A549 (cell line): ENCODE measurements at regions not wholly inside any gene's neighbourhood (a gene's known extent, or its start where the extent isn't known, plus 50 kb on each side); places are given as distances from the start of the nearest gene placed in this dataset.

Experiments used
- ATAC-seq, 2 experiments: fragments of 200-7000 bp in 1 of 2; fragments of >200 bp in 1 of 2; cut with Nextera tagmentation in 1 of 2; cut with Tn5 transposase in 1 of 2; 3 replicates each; pipeline versions ENCODE4 v1.8.0 to v1.9.1; 2018 to 2020; ENCODE audit warnings: mild to moderate bottlenecking in 1 of 2, moderate library complexity in 1 of 2
- CTCF ChIA-PET: fragments of 300-600 bp; sonication (Branson Sonifier 250); formaldehyde crosslinking; extraction: SDS; loops from one replicate; lab custom pipeline; 2021; ENCODE audit warnings: antibody characterized with exemption, inconsistent platforms; lab: Yijun Ruan, JAX
- POLR2A ChIA-PET: fragments of 350-600 bp; formaldehyde crosslinking; extraction: SDS; loops from one replicate; lab custom pipeline; 2021; ENCODE audit warnings: antibody characterized with exemption, inconsistent platforms; lab: Yijun Ruan, JAX
- DNase-seq, 2 experiments: peaks; one replicate each; pipeline versions ENCODE4 v3.0.0 to v3.0.0-alpha.2; 2011 to 2016; ENCODE audit warnings: low read depth in 1 of 2, low spot score in 1 of 2
- FAIRE-seq: peaks from 2 replicates; lab custom pipeline; 2011; peaks lifted over from hg19 to GRCh38; lab: Jason Lieb, UNC
- H3K27ac ChIP-seq, 2 experiments: fragments of >200 bp; sonication (Bioruptor Twin); formaldehyde crosslinking; 3 replicates each; pipeline ENCODE4 v1.5.1; 2016 to 2017
- H3K4me1 ChIP-seq: fragments of >200 bp; sonication (Bioruptor Twin); formaldehyde crosslinking; 3 replicates; pipeline ENCODE4 v1.6.1; 2016
- H3K4me2 ChIP-seq: fragments of >200 bp; sonication (Bioruptor Twin); formaldehyde crosslinking; 3 replicates; pipeline ENCODE4 v1.6.1; 2016
- H3K4me3 ChIP-seq: fragments of >200 bp; sonication (Bioruptor Twin); formaldehyde crosslinking; 3 replicates; pipeline ENCODE4 v1.5.1; 2016
- H3K9me3 ChIP-seq: fragments of >200 bp; sonication (Bioruptor Twin); formaldehyde crosslinking; 3 replicates; pipeline ENCODE4 v1.6.1; 2016
- ATOH8 ChIP-seq: fragments of 250-450 bp; sonication (Bioruptor Pico); IDR thresholded peaks from 2 replicates; pipeline ENCODE4 v1.5.0; 2020; ENCODE audit warnings: low read depth, mild to moderate bottlenecking, moderate library complexity
- BHLHE40 ChIP-seq: IDR thresholded peaks from 2 replicates; pipeline ENCODE4 v1.6.1; 2012; ENCODE audit warnings: low read depth, low read length, inconsistent platforms
- CBX8 ChIP-seq: fragments of 200-600 bp; sonication (generic); IDR thresholded peaks from 2 replicates; pipeline ENCODE4 v1.6.1; 2016
- CHD2 ChIP-seq: fragments of 150-350 bp; IDR thresholded peaks from 2 replicates; pipeline ENCODE4 v1.6.1; 2014; ENCODE audit warnings: low read length; ENCODE audit not compliant: partially characterized antibody
- EP300 ChIP-seq, 2 experiments: fragments of >200 bp; sonication (Bioruptor Twin); formaldehyde crosslinking; IDR thresholded peaks; 2 replicates in 1 of 2; 3 replicates in 1 of 2; pipeline ENCODE4 v1.6.1; 2016 to 2017
- FOSL2 ChIP-seq, 2 experiments: fragments of 450-650 bp in 1 of 2; fragments of >200 bp in 1 of 2; sonication (Bioruptor Twin) in 1 of 2; formaldehyde crosslinking; IDR thresholded peaks; 2 replicates each; pipeline versions ENCODE4 v1.5.0 to v1.6.1; 2016 to 2020; ENCODE audit warnings: mild to moderate bottlenecking in 1 of 2, moderate library complexity in 1 of 2
- FOXS1 ChIP-seq: fragments of 250-450 bp; sonication (Bioruptor Pico); IDR thresholded peaks from 2 replicates; pipeline ENCODE4 v1.5.0; 2020; ENCODE audit warnings: mild to moderate bottlenecking, moderate library complexity
- GATA3 ChIP-seq: IDR thresholded peaks from 2 replicates; pipeline ENCODE4 v1.6.1; 2012; ENCODE audit warnings: borderline replicate concordance
- HDAC2 ChIP-seq: fragments of 200-600 bp; sonication (generic); IDR thresholded peaks from 2 replicates; pipeline ENCODE4 v1.6.1; 2016
- HEYL ChIP-seq: fragments of 250-450 bp; sonication (Bioruptor Pico); IDR thresholded peaks from 2 replicates; pipeline ENCODE4 v1.8.0; 2021; ENCODE audit warnings: mild to moderate bottlenecking, moderate library complexity
- HOXA7 ChIP-seq: fragments of 250-450 bp; sonication (Bioruptor Pico); IDR thresholded peaks from 2 replicates; pipeline ENCODE4 v1.5.0; 2020; ENCODE audit warnings: mild to moderate bottlenecking, moderate library complexity
- MAZ ChIP-seq: fragments of 150-350 bp; IDR thresholded peaks from 2 replicates; pipeline ENCODE4 v1.6.1; 2014; ENCODE audit warnings: antibody characterized with exemption, low read depth, low read length, borderline replicate concordance
- MYC ChIP-seq: IDR thresholded peaks from 2 replicates; pipeline ENCODE4 v1.6.1; 2012; ENCODE audit warnings: mild to moderate bottlenecking, inconsistent platforms, low read length, improper control_type of control experiment, borderline replicate concordance
- NR3C1 ChIP-seq: fragments of >200 bp; sonication (Bioruptor Twin); formaldehyde crosslinking; IDR thresholded peaks from 3 replicates; pipeline ENCODE4 v1.6.1; 2017
- PHF8 ChIP-seq: fragments of 200-600 bp; sonication (generic); IDR thresholded peaks from 2 replicates; pipeline ENCODE4 v1.6.1; 2016; ENCODE audit warnings: low read depth, mild to moderate bottlenecking, antibody characterized with exemption, moderate library complexity, borderline replicate concordance
- RARB ChIP-seq: fragments of 250-450 bp; sonication (Bioruptor Pico); IDR thresholded peaks from 2 replicates; pipeline ENCODE4 v1.8.0; 2021; ENCODE audit warnings: mild to moderate bottlenecking, moderate library complexity
- RCOR1 ChIP-seq: fragments of 150-350 bp; IDR thresholded peaks from 2 replicates; pipeline ENCODE4 v1.6.1; 2014; ENCODE audit warnings: antibody characterized with exemption, low read length, low read depth
- REST ChIP-seq: fragments of 200-600 bp; sonication (generic); IDR thresholded peaks from 2 replicates; pipeline ENCODE4 v1.6.1; 2016; ENCODE audit warnings: antibody characterized with exemption, mild to moderate bottlenecking, moderate library complexity
- RFX5 ChIP-seq: fragments of 450-650 bp; IDR thresholded peaks from 2 replicates; pipeline ENCODE4 v1.7.1; 2014; ENCODE audit warnings: antibody characterized with exemption, mild to moderate bottlenecking, moderate library complexity
- TFCP2L1 ChIP-seq: fragments of 250-450 bp; sonication (Bioruptor Pico); IDR thresholded peaks from 2 replicates; pipeline ENCODE4 v1.5.0; 2021; ENCODE audit warnings: mild to moderate bottlenecking
- USF2 ChIP-seq: fragments of 450-650 bp; IDR thresholded peaks from 2 replicates; pipeline ENCODE4 v1.6.1; 2014; ENCODE audit warnings: antibody characterized with exemption
- WGBS: methylation state at CpG from one replicate; pipeline ENCODE4 v1.1.6; 2017; ENCODE audit errors: missing lambda C conversion rate; 5-methylcytosine and 5-hydroxymethylcytosine counted together

- ChIA-PET POLR2A (no interaction called here), CTCF (no interaction called here)
- Histone ChIP-seq H3K4me3 (no peak overlapping the region), H3K9me3 (no peaks in the 10 kb centered on the region), H3K4me2 (no peak overlapping the region), H3K27ac (no peak overlapping the region), H3K4me1 (peaks cover 8% of the 10 kb centered on the region; the same call in 2 of the 3 replicates)
- TF ChIP-seq MYC: no peak
- 21% methylated on average over 1 of the region's 1 CpG for WGBS
- ATAC-seq (no peak), FAIRE-seq (no peak), DNase-seq (no peak)
These were observed 224.8 kb upstream of the DCBLD2 start for GRCh38 chr3:99126316-99126715.

- POLR2A ChIA-PET: no interaction called here
- FAIRE-seq (no peak), DNase-seq (no peak)
These were observed 217.9 kb upstream of the DCBLD2 start for GRCh38 chr3:99119385-99119784.

GRCh38 chr3:99118381-99118780, 216.9 kb upstream of the DCBLD2 start:
- no peaks in the 10 kb centered on the region for H3K9me3 ChIP-seq
- H3K4me3 ChIP-seq: no peak overlapping the region
- ATAC-seq: no peak
- ChIA-PET POLR2A (no interaction called here), CTCF (no interaction called here)
- no peak for FAIRE-seq
- H3K4me1 ChIP-seq: no peaks in the 10 kb centered on the region
- DNase-seq: no peak
- 0% methylated on average over 1 of the region's 1 CpG for WGBS
- TF ChIP-seq RARB (CRISPR knock-in tag) (no peak), CHD2 (no peak), TFCP2L1 (CRISPR knock-in tag) (no peak), ATOH8 (CRISPR knock-in tag) (no peak)
- TF ChIP-seq, all 56 proteins: peak for 0
- Histone ChIP-seq H3K4me2 (no peak overlapping the region), H3K27ac (no peak overlapping the region)

More at GRCh38 chr3:99119385-99119784, 217.9 kb upstream of the DCBLD2 start:
- no peak overlapping the region for H3K4me2 ChIP-seq
- WGBS: 22% methylated on average over 1 of the region's 1 CpG
- TF ChIP-seq USF2 (no peak), FOXS1 (CRISPR knock-in tag) (no peak), PHF8 (no peak), BHLHE40 (no peak), FOSL2 (IDR thresholded peaks at IDR 0.05) (no peak), FOSL2 (CRISPR knock-in tag; IDR thresholded peaks at IDR 0.05) (no peak), REST (no peak), NR3C1 (no peak), RCOR1 (no peak), HDAC2 (no peak), HEYL (CRISPR knock-in tag) (no peak), MAZ (no peak), RFX5 (no peak), EP300 (IDR thresholded peaks at IDR 0.05) (no peak), HOXA7 (CRISPR knock-in tag) (no peak), GATA3 (no peak), CBX8 (no peak)
- TF ChIP-seq, all 56 proteins: peak for 0
- Histone ChIP-seq H3K4me1 (no peaks in the 10 kb centered on the region), H3K9me3 (no peaks in the 10 kb centered on the region), H3K4me3 (no peak overlapping the region), H3K27ac (no peak overlapping the region)
- CTCF ChIA-PET: no interaction called here
- ATAC-seq: no peak
